ENCODE measurements at regions not wholly inside any gene's neighbourhood (a gene's known extent, or its start where the extent isn't known, plus 50 kb on each side); places are given as distances from the start of the nearest gene placed in this dataset.

GRCh38 chr2:198287706-198288105 is 483.3 kb downstream of the PLCL1 start:
- ChIA-PET CTCF (no interaction called here), POLR2A (ENCODE audit: low non-redundant PET) (no interaction called here)
- intact Hi-C loops (cut with micrococcal nuclease; ENCODE audit: unreplicated experiment) = no loop called here
- Histone ChIP-seq H3K36me3 (ENCODE audit: insufficient read depth, low read length, poor library complexity, severe bottlenecking) (no peaks in the 10 kb centered on the region), H3K27ac (ENCODE audit: low read depth, low read length, poor library complexity, severe bottlenecking) (no peak overlapping the region), H3K4me1 (ENCODE audit: insufficient read depth, low read length, poor library complexity, severe bottlenecking) (no peaks in the 10 kb centered on the region), H3K9me3 (ENCODE audit: low read depth, low read length, poor library complexity, severe bottlenecking) (no peaks in the 10 kb centered on the region), H3K27me3 (replicated peaks; ENCODE audit: insufficient read depth, low read depth, low read length, poor library complexity) (peaks cover 4% of the 10 kb centered on the region), H3K4me3 (ENCODE audit: low read depth, low read length, poor library complexity, severe bottlenecking) (no peak overlapping the region)
- TF ChIP-seq EZH2 (IDR thresholded peaks at IDR 0.05; ENCODE audit: borderline replicate concordance, low read depth, low read length, poor library complexity, severe bottlenecking) (no peak), CTCF (conservative IDR thresholded peaks at IDR 0.05; ENCODE audit: low read depth, low read length) (no peak)
- no TSS peak for BruUV-seq (replicated peaks)
- no peak for DNase-seq (ENCODE audit: low spot score)

GRCh38 chr2:198285216-198285615 is 480.8 kb downstream of the PLCL1 start:
- no TSS peak for BruUV-seq (replicated peaks)
- no peak for TF ChIP-seq EZH2 (IDR thresholded peaks at IDR 0.05; ENCODE audit: borderline replicate concordance, low read depth, low read length, poor library complexity, severe bottlenecking)
- no peak for TF ChIP-seq CTCF (conservative IDR thresholded peaks at IDR 0.05; ENCODE audit: low read depth, low read length)
- no peak for DNase-seq (ENCODE audit: low spot score)
- peaks cover 4% of the 10 kb centered on the region for H3K27me3 ChIP-seq (replicated peaks; ENCODE audit: insufficient read depth, low read depth, low read length, poor library complexity)
- ChIA-PET CTCF (no interaction called here), POLR2A (ENCODE audit: low non-redundant PET) (no interaction called here)
- H3K9me3 ChIP-seq (ENCODE audit: low read depth, low read length, poor library complexity, severe bottlenecking) = no peaks in the 10 kb centered on the region
- H3K4me1 ChIP-seq (ENCODE audit: insufficient read depth, low read length, poor library complexity, severe bottlenecking) = no peaks in the 10 kb centered on the region
- no peak overlapping the region for H3K4me3 ChIP-seq (ENCODE audit: low read depth, low read length, poor library complexity, severe bottlenecking)
- intact Hi-C loops (cut with micrococcal nuclease; ENCODE audit: unreplicated experiment) = no loop called here
- no peaks in the 10 kb centered on the region for H3K36me3 ChIP-seq (ENCODE audit: insufficient read depth, low read length, poor library complexity, severe bottlenecking)
- H3K27ac ChIP-seq (ENCODE audit: low read depth, low read length, poor library complexity, severe bottlenecking) = no peak overlapping the region

- H3K27me3 ChIP-seq (replicated peaks; ENCODE audit: insufficient read depth, low read depth, low read length, poor library complexity) = peaks cover 4% of the 10 kb centered on the region
- H3K9me3 ChIP-seq (ENCODE audit: low read depth, low read length, poor library complexity, severe bottlenecking) = no peaks in the 10 kb centered on the region
- ChIA-PET CTCF (no interaction called here), POLR2A (ENCODE audit: low non-redundant PET) (no interaction called here)
- no peaks in the 10 kb centered on the region for H3K36me3 ChIP-seq (ENCODE audit: insufficient read depth, low read length, poor library complexity, severe bottlenecking)
- no peak overlapping the region for H3K4me3 ChIP-seq (ENCODE audit: low read depth, low read length, poor library complexity, severe bottlenecking)
- H3K4me1 ChIP-seq (ENCODE audit: insufficient read depth, low read length, poor library complexity, severe bottlenecking) = no peaks in the 10 kb centered on the region
- intact Hi-C loops (cut with micrococcal nuclease; ENCODE audit: unreplicated experiment) = no loop called here
- no peak for DNase-seq (ENCODE audit: low spot score)
- no peak overlapping the region for H3K27ac ChIP-seq (ENCODE audit: low read depth, low read length, poor library complexity, severe bottlenecking)
- BruUV-seq (replicated peaks) = no TSS peak
- no peak for TF ChIP-seq EZH2 (IDR thresholded peaks at IDR 0.05; ENCODE audit: borderline replicate concordance, low read depth, low read length, poor library complexity, severe bottlenecking)
- no peak for TF ChIP-seq CTCF (conservative IDR thresholded peaks at IDR 0.05; ENCODE audit: low read depth, low read length)
Measured at GRCh38 chr2:198283146-198283545, 478.8 kb downstream of the PLCL1 start.

Measured in A673 (cell line).